NCI-H226 (cell line): ENCODE measurements at regions not wholly inside any gene's neighbourhood (a gene's known extent, or its start where the extent isn't known, plus 50 kb on each side); places are given as distances from the start of the nearest gene placed in this dataset.
"Not testable (repeated sequence)": the region's sequence is repeated elsewhere in the genome, so short reads cannot be mapped to it uniquely, and the experiment has no call there.

ENCODE experiments used
- DNase-seq: peaks from one replicate; pipeline ENCODE4 v3.0.0-alpha.2; 2015

DNA sequence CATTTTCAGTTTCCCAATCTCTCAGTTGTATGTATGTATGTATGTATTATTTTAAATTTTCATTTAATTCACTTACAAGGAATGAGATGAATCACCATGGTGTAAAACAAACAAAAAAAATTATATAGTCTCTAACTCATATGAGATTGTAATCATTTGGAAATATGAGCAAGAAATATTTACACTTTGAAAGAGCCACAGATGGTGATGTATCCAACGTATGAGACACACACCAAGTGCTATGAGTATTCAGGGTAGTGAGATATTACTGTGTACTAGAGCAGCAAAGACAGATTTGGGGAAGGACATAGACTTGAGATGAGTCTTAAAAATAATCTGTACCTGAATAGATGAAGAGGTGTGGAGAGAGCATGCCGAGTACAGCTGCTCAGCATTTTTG, 1154.4 kb downstream of the RAPGEF2 start:
- DNase-seq = no peak

DNA sequence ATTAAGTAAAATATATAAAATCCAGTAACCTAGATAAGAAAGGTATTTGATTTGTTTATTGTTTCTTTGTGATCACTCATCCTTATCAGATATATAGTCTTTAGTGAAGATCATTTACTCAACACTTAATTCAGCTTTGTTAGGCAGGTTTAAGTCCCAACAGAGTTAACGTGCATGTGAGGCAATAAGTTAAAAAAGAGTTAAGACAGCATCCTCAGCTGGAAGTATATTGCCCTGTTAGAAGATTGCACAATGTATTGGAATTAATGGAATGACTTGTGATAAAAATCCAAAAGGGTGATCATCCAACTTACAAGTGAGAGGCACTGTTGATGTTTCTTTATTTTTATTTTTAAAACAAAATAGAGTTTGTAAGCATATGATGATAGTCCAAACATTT, 1162.1 kb downstream of the RAPGEF2 start:
- DNase-seq = no peak

DNA sequence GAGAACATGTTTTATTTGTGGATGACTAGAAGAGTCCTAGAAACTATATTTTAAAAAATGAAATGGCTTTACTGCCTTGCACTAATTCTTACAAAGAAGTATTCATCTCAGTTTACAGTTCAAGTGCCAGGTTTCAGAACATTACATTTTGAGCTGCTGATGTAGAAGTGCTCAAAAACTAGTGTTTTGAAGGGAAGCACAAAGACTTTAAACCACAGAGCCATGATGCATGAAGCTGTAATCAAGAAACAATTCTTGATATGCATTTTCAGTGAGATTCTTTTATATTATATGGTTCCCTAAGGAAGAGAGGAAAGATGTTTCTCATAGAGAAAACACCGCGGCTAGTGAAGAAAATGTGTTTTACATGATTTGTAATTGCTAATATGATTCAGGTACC, 1163.0 kb downstream of the RAPGEF2 start:
- DNase-seq = no peak

DNA sequence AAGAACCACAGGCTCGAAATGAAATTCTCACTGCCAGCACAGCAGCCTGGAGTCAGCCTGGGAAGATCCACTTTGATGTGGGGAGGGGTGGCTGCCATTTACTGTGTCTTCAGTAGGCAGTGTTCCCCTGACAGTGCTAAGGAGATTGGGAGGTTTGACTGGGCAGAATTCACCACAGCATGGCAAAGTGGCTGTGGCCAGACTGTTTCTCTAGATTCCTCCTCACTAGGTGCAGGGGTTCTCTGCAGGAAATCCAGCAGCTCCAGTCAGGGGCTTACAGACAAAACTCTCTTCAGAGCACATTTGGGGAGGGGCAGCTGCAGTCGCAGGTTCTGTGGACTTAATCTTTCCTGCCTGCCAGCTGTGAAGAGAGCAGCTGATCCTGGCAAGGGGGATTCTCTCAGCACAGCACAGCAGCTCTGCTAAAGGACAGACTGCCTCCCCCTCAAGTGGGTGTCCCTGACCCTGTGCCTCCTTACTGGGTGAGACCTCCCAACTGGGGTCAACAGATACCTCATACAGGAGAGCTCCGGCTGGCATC, 1174.0 kb downstream of the RAPGEF2 start:
- no peak for DNase-seq

DNA sequence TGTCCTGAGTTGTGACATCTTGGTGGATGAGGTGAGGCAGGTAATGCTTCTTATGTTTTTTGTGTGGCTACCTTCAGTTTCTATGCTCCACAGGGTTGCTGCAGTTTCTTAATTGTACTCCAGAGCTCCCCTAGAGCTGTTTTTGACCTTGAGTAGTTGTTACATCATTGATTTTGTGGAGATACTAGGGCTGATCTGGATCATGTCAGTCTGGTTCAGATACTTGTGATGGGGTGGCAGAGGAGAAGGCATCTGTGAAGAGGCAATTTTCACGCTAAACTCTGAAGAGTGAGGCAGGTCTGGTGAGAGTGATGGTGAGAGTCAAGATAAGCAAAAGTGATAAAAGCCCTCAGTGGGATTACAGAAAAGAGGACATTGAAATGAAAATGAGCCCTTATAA, 1180.2 kb downstream of the RAPGEF2 start:
- no peak for DNase-seq

DNA sequence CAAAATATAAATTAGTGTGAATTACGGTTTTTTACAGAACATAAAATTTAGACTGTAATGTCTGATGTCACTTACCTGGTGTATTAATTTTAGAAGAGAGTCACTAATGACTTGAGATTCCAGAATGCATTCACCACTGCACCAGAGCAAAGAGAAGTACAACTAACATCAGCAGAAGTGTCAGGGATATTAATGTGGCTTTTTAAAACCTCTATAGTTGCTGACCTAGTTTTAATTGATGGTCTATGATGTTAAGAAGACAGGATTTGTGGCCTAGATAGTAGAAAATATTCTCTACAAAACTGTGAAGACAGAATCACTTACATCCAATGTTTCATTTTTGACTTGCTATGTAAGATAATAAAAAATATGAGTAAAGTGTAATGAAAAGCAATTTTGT, 1181.6 kb downstream of the RAPGEF2 start:
- no peak for DNase-seq

DNA sequence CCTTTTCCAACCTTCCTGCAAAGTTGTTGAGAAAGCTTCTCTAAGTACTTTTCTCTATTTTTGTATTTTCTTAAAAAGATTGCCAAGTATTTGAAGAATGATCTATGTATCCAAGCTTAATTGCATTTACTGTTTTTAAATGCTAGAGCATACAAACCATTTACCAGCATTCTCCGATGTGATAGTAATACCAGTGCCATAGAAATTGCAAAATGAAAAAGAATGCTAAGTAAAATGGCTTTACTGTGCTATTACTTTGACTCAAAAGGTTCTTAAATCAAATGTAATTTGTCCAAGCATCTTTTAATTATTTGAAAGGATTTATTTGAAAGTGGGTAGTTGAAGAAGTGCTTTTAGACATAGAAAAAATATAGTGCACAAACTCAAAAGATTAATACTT, 1183.2 kb downstream of the RAPGEF2 start:
- DNase-seq = no peak

DNA sequence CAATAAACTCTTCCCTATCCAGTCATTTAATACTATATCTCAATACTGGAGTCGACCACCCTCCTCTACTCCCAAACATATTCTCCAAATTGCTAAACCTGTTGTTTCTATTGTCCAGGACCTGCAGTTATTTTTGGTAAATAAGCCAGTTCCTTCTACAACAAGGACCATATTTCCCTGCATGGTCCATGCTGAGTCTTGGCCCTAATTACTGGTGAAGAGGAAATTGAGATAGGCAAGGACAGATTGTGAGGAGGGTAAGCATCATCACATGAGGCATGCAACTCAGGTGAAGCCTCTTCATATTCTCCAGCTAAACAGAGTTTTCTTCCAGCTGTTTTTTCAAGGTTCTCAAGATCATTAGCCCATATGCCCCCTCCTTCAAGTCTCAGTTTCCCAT, 1193.6 kb downstream of the RAPGEF2 start:
- no peak for DNase-seq

DNA sequence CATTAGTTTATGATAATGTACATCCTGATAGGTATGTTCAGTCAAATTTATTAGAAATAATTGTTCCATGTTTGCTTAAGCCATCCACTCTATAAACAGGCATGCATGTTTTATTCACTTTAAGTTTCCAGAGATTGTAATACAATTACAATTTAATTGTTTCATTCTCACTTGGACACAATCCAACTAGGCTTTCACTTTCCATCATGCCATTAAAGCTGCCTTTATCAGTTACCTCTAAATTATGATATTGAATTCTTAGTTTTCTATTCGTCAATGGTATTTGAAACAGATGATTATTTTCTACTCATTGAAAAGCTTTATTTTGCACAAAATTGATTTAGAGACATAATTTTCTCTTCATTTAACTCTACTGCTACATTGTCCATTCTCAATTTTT, 1196.3 kb downstream of the RAPGEF2 start:
- DNase-seq = no peak

DNA sequence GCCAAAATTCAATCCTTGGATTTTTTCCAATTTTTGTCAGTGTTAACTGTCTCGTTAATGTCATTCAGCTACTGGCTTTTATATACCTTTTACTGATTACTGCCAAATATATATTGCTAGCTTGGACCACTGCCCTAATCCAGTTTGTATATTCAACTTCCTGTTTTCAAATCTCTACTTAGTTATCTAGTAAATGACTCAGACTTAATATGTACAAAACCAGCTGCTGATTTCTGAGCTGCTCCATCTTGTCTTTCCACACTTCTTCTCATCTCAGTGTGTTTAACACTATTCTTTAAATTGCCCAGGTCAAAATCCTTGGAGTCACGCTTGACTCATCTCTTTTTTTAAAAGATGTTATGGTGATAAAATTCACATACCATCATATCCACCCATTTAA, 1196.7 kb downstream of the RAPGEF2 start:
- no peak for DNase-seq

DNA sequence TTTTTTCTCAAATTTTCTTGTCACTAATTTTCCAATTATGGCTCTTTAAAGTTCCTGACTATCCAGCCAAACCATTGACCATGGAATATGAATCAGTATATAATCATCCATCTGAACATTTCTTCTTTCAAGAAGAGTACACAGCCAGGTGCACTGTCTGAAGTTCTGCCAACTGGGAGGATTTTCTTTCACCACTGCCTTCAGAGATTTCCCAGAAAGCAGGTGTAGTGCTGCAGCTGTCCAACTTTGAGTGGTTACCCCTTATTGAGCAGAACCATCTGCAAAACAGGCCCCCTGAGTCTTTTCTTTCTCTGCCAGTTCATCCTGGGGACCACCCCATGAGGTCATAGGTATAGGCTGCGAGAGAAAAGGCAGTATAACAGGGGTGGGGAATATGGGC, 1213.2 kb downstream of the RAPGEF2 start:
- no peak for DNase-seq

DNA sequence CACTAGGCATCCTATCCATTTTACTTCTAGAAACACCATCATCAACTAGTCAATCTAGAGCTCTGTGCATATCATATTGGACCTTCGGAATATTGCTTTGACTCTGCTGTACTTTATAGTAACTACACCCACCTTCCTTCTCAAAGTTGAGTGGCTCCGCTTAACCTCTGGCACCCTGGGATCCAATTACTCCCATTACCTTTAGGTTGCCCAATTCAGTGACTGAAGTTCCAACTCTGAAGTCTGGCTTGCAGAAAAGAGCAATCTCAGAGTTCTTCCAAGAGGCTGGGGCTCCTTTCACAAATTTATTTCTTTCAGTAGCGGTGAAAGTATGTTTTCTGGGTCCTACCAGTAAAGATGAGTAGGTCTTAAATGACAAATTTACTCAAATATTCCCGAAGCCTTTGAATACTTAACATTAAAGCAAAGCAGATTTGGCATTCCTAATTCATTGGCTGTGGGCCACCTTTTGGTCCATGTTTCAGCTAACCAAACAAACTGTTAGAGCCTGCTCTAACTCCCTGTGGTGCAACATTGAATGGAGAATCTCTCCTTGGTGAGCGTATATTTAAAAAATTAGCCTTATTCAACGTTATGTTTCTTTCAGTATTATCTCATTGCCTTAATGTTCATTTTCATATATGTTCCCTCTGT, 1215.8 kb downstream of the RAPGEF2 start:
- no peak for DNase-seq

DNA sequence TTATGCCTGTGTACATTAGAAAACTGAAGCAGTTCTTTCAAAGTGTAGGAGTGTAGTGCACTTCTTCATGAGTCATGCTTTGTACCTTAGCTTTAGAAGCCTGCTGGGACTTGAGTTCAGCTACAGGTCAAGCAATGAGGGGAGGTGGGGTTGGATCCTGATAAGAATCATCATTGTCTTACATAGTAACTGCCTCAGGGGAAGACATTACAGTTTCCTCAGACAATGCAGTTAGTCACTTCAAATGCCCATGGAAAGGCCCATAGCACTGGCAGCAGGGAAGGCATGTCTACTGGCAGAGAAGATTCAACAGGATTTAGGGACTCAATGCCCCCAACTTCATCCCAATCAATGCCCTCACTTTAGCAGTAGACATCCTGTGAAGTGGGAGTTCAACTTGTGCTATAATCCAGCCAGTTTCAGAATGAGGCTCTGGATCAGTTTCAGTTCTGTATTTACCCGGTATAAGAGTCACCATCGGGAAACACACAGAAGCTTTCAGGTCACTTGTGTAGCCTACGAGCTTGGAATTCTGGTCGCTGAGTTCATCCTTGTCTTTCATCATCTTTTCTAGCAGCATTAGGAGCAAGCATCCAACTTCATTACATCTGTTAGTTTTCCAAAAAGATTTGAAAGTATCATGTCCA, 1216.5 kb downstream of the RAPGEF2 start:
- no peak for DNase-seq

DNA sequence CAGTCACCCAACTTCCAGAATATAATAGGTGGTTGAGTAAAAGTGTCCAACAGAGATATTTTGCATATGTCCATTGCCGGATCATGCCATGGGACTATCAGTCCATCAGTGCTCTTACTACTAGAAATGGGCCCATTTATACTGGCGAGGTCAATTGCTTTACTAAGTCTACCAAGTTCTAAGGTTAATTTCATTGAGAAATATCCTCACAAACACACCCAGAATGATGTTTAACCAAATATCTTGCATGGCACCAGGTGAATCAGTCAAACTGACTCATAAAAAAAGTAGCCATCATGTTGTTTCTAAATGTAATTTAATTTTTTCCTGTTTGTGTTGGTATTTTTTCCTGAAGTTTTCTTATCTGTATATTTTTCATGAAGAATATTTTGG, 1217.0 kb downstream of the RAPGEF2 start:
- no peak for DNase-seq

DNA sequence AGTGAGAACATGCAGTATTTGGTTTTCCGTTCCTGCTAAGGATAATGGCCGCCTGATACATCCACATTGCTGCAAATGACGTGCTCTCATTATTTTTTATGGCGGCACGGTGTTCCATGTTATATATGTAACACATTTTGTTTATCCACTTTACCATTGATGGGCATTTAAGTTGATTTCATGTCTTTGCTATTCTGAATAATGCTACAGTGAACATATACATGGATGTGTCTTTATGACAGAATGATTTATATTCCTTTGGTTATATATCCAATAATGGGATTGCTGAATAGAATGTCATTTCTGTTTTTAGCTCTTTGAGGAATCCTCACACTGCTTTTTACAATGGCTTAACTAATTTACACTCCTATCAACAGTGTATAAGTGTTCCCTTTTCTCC, 1223.2 kb downstream of the RAPGEF2 start:
- no peak for DNase-seq

DNA sequence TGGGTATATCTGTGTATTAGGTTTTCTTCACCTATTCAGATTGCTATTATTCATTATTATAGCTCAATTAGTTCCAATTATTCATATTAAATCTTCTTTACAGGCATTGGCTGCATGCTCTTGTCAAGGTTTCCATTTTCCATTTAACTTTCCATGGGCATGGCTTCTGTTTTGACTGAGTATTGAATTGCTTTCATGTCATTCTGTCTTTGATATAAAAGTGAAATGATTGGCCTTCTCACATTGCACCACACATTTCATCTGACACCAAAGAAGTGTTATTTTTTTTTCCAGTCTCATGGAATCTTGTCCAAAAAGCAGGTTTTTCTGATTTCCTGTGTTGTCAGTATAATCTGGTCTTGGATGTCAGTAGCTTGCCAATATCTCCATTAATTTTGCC, 1244.3 kb downstream of the RAPGEF2 start:
- no peak for DNase-seq

DNA sequence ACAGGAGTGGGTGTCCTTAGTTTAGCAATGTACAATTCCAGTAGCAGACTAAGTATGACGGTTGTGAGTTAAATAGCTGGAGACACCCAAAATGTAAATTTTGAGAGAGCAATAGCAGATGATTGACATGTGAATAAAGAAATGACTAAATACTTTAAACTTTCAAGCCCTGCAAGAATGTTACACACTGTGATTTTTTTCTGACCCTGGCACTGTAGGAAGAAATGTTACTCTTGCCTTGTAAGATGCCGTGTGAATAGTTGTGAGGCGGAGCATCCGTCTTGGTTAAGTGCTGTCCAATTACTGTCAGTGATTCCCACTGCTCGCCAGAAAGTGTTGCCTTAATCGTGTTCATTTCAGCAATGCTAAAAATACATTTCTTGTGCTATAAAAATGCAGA, 1248.1 kb downstream of the RAPGEF2 start:
- no peak for DNase-seq

DNA sequence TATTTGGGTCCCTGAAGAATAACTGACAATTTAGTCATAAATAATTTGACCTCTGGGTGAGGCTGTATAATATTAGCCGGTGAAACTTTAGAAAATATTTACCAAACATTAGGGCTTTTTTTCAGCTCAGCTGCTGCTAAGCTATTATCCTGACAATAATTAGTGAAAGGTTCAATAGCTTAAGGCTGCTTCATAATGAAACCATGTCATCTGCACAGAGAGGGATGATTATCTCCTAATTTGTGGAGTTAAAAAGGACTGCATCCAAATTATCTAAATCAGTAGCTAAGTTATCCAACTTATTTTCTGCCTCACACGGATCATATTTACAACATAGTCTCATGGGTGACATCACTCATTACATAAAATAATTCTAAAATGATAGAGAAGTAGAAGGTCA, 1249.8 kb downstream of the RAPGEF2 start:
- no peak for DNase-seq

DNA sequence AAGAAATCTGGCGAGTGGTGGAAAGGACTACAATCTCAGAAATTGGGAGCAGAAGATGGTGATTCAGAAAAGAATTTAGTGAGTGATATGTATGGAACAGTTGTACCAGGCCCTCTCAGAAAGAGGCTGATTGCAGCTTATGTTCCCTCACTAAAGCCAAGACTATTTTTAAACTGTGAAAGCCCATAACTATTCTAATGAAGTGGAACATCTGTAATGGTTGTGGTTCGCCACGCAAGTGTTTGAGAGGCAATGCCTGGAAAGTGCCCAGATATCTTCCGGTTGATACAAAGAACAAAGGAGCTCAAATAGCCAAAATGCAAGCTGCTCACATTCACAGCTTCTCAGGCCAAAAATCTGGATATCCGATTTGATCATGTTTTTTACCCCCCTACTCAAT, 1250.7 kb downstream of the RAPGEF2 start:
- no peak for DNase-seq

DNA sequence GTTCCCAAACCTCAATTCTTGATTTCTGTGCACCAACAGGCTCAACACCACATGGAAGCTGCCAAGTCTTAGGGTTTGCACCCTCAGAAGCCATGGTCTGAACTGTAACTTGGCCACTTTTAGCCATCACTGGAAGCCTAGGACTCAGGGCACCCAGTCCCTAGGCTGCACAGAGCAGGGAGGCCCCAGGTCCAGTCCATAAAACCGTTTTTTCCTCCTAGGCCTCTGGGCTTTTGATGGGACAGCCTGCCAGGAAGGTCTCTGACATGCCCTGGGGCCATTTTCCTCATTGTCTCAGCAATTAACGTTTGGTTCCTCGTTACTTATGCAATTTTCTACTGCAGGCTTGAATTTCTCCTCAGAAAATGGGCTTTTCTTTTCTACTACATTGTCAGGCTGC, 1259.6 kb downstream of the RAPGEF2 start:
- DNase-seq = no peak

DNA sequence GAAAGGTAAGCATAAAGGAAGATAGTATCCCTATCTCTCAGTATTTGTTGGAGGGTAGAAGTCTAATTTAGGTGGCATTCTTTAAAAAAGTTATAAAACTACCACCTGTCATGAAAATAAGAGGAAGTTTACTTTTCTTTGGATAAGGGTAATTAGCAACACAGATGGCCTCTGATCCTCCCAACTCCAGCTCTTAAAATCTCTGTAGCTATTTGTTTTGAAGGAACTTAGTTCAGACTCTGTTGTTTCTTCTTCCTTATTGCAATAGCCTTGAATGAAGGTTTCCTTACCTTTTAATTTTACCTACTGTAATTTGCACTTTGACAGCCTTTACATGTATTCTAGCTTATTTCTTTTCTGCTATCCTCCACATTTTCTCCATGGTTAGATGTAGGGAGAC, 1261.3 kb downstream of the RAPGEF2 start:
- DNase-seq = no peak

DNA sequence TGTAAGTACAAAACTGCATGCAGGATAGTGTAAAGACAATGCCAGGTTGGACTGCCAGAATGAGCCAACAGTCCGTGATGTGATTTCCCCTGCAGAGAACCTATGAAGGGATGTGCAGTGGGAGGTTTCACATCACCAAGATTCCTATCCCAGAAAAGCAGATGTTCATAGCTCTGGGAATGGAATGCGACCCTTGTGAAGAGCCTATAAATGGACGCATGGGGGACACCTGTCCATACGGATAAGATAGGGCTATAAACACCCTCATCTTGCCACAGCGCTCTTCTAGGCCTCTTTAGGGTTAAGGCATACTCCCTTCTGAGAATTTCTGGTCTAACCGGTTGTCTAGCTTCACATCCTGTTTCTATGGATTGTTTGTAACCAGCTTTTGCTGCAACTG, 1261.8 kb downstream of the RAPGEF2 start:
- not testable (repeated sequence) for DNase-seq

DNA sequence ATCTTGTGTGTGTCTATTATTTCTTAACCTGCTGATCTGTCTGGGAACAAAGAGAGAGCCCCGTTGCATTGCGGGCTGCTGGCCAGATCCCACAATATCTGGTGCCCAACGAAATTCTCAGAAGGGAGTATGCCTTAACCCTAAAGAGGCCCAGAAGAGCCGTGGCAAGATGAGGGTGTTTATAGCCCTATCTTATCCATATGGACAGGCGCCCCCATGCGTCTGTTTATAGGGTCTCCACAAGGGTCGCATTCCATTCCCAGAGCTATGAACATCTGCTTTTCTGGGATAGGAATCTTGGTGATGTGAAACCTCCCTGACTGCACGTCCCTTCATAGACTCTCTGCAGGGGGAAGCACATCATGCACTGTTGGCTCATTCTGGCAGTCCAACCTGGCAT, 1262.5 kb downstream of the RAPGEF2 start:
- not testable (repeated sequence) for DNase-seq

DNA sequence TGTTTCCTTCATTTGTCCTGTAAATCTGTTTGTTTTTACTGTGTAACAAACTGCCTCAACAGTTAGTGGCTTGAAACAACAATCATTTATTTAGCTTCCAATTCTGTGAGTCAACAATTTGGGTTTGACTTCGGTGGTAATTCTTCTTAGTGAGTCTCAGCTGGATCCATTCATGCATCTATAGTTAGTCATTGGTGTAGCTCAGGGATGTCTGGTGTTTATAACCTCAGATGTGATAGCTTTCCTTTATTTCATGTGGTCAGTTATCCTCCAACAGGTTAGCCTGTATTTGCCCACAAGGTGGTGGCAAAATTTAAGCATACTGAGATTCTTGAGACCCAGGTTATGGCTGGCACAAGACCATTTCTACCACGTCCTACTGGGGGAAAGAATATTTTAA, 1267.2 kb downstream of the RAPGEF2 start:
- DNase-seq = no peak

DNA sequence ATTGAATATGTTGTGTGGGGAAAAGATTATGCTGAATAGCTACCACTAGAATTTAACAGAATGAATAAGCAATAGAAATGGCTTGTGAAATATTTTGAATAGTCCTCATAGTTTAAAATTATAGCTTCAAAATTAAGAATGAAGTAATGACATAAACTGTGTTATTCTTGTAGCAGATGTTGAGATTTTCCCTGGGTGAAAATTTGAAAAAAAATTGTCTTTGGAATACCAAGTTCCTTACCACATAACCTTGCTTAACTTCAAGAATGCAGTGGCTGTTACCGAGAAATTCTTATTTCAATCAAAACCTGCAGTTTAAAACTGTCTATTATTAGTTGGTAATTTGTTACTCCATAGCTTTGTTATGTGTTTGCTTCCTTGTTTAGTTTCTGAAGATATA, 1268.6 kb downstream of the RAPGEF2 start:
- no peak for DNase-seq
